PC-3 (cell line): ENCODE measurements at regions not wholly inside any gene's neighbourhood (a gene's known extent, or its start where the extent isn't known, plus 50 kb on each side); places are given as distances from the start of the nearest gene placed in this dataset.
"Not testable (repeated sequence)": the region's sequence is repeated elsewhere in the genome, so short reads cannot be mapped to it uniquely, and the experiment has no call there.

Experiments used
- ATAC-seq: fragments of 200-7000 bp; cut with Tn5 transposase; 2 replicates; pipeline ENCODE4 v1.9.1; 2020; ENCODE audit warnings: mild to moderate bottlenecking, moderate library complexity
- BruUV-seq: library from RNA; stranded (reverse); fragments of 400-500 nt; replicated peaks from 2 replicates; lab custom pipeline; 2021; lab: Mats Ljungman, UMichigan
- CTCF ChIA-PET: fragments of 300-600 bp; sonication (Branson Sonifier 250); formaldehyde crosslinking; loops from one replicate; lab custom pipeline; 2022; ENCODE audit warnings: antibody characterized with exemption; lab: Charles Lee
- POLR2A ChIA-PET: fragments of 300-600 bp; sonication (Branson Sonifier 250); formaldehyde crosslinking; loops from one replicate; lab custom pipeline; 2022; ENCODE audit warnings: antibody characterized with exemption; ENCODE audit not compliant: unreplicated experiment; lab: Charles Lee
- DNase-seq: peaks from one replicate; pipeline ENCODE4 v3.0.0-alpha.2; 2015
- H2AFZ ChIP-seq: fragments of 300-600 bp; sonication (generic); 2 replicates; pipeline ENCODE4 v1.6.0; 2016; ENCODE audit warnings: antibody characterized with exemption, low read length
- H3F3A ChIP-seq: fragments of 300-600 bp; sonication (generic); one replicate; pipeline ENCODE4 v1.6.0; 2017; ENCODE audit warnings: antibody characterized with exemption, low read length, control low read depth, mild to moderate bottlenecking; ENCODE audit not compliant: unreplicated experiment
- H3K27ac ChIP-seq: fragments of 300-600 bp; sonication (generic); 2 replicates; pipeline ENCODE4 v1.5.1; 2016; ENCODE audit warnings: mild to moderate bottlenecking, low read length
- H3K27me3 ChIP-seq: fragments of 300-600 bp; sonication (generic); 2 replicates; pipeline ENCODE4 v1.6.1; 2016; ENCODE audit warnings: low read length, mixed read lengths
- H3K36me3 ChIP-seq: fragments of 300-600 bp; sonication (generic); 2 replicates; pipeline ENCODE4 v1.6.1; 2016; ENCODE audit warnings: low read depth, mixed run types, low read length, mixed read lengths
- H3K4me1 ChIP-seq: fragments of 300-600 bp; sonication (generic); 2 replicates; pipeline ENCODE4 v1.5.1; 2016; ENCODE audit warnings: low read length; ENCODE audit not compliant: insufficient read depth
- H3K4me2 ChIP-seq: fragments of 300-600 bp; sonication (generic); 2 replicates; pipeline ENCODE4 v1.6.0; 2016; ENCODE audit warnings: low read length
- H3K4me3 ChIP-seq: fragments of 300-600 bp; sonication (generic); 2 replicates; pipeline ENCODE4 v1.5.1; 2016; ENCODE audit warnings: mild to moderate bottlenecking, low read length, mixed read lengths
- H3K79me2 ChIP-seq: fragments of 300-600 bp; sonication (generic); 2 replicates; pipeline ENCODE4 v1.6.1; 2017; ENCODE audit warnings: low read length, mixed read lengths
- H3K9ac ChIP-seq: fragments of 300-600 bp; sonication (generic); 2 replicates; pipeline ENCODE4 v1.6.0; 2016; ENCODE audit warnings: mild to moderate bottlenecking, low read length
- H3K9me2 ChIP-seq: fragments of 300-600 bp; sonication (generic); replicated peaks from 2 replicates; pipeline ENCODE4 v1.6.1; 2016; ENCODE audit warnings: mixed run types, low read length, mixed read lengths
- H3K9me3 ChIP-seq: fragments of 300-600 bp; sonication (generic); 2 replicates; pipeline ENCODE4 v1.6.1; 2016; ENCODE audit warnings: low read length, mixed read lengths
- H4K20me1 ChIP-seq: fragments of 300-600 bp; sonication (generic); 2 replicates; pipeline ENCODE4 v1.6.1; 2016; ENCODE audit warnings: low read length, mixed read lengths
- EZH2 ChIP-seq: fragments of 300-600 bp; sonication (generic); IDR thresholded peaks from one replicate; pipeline ENCODE4 v1.6.1; 2017; ENCODE audit warnings: antibody characterized with exemption, mild to moderate bottlenecking, low read length; ENCODE audit not compliant: unreplicated experiment
- EZH2phosphoT487 ChIP-seq: fragments of 300-600 bp; sonication (generic); IDR thresholded peaks from 2 replicates; pipeline ENCODE4 v1.6.1; 2018; ENCODE audit warnings: mild to moderate bottlenecking, antibody characterized with exemption, low read length, borderline replicate concordance
- intact Hi-C: fragments of 100-400 bp; cut with micrococcal nuclease; formaldehyde crosslinking; loops from 2 replicates; pipeline ENCODE4 v1.9.0; 2023
- TF ChIP-seq, protein P1 (sequence below): fragments of 300-600 bp; sonication (generic); conservative IDR thresholded peaks from 2 replicates; pipeline ENCODE4 v1.5.1; 2017; ENCODE audit warnings: antibody characterized with exemption, low read depth, mild to moderate bottlenecking, low read length

DNA sequence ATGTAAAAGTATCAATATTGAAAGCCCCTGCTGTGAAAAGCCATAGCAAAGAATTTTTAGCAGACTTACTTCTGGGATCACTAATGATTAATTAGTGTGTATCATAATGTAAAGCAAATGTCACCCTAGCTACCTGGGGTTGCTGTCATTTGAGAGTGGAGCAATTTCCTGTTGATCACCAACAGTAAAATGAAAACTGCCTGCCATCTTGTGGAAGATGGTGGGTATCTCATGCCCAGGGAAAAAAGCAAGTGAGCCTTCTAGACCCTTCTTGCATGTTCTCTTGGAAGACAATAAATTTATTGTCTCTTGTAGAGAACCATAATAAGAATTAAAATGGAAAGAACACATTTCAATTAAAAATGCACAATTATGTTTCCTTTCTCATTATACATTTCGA, 360.2 kb downstream of the ZIC3 start:
- peaks cover 7% of the 10 kb centered on the region; the same call in 1 of the 2 replicates for H3K4me1 ChIP-seq
- H4K20me1 ChIP-seq: no peaks in the 10 kb centered on the region
- intact Hi-C loops: no loop called here
- no peak overlapping the region for H2AFZ ChIP-seq
- no peaks in the 10 kb centered on the region for H3K9me3 ChIP-seq
- POLR2A ChIA-PET: no interaction called here
- no peak overlapping the region for H3K27ac ChIP-seq
- no peak overlapping the region for H3K4me2 ChIP-seq
- no peaks in the 10 kb centered on the region for H3K9me2 ChIP-seq
- no peak overlapping the region for H3K9ac ChIP-seq
- CTCF ChIA-PET: no interaction called here
- no peaks in the 10 kb centered on the region for H3K36me3 ChIP-seq
- no peak for TF ChIP-seq EZH2
- TF ChIP-seq, protein P1, sequence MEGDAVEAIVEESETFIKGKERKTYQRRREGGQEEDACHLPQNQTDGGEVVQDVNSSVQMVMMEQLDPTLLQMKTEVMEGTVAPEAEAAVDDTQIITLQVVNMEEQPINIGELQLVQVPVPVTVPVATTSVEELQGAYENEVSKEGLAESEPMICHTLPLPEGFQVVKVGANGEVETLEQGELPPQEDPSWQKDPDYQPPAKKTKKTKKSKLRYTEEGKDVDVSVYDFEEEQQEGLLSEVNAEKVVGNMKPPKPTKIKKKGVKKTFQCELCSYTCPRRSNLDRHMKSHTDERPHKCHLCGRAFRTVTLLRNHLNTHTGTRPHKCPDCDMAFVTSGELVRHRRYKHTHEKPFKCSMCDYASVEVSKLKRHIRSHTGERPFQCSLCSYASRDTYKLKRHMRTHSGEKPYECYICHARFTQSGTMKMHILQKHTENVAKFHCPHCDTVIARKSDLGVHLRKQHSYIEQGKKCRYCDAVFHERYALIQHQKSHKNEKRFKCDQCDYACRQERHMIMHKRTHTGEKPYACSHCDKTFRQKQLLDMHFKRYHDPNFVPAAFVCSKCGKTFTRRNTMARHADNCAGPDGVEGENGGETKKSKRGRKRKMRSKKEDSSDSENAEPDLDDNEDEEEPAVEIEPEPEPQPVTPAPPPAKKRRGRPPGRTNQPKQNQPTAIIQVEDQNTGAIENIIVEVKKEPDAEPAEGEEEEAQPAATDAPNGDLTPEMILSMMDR: peak; percentile 57
- no peak for TF ChIP-seq EZH2phosphoT487
- no peaks in the 10 kb centered on the region for H3K27me3 ChIP-seq
- H3K79me2 ChIP-seq: no peaks in the 10 kb centered on the region
- no peaks in the 10 kb centered on the region for H3F3A ChIP-seq
- DNase-seq (peak; percentile 46), ATAC-seq (no peak)
- no peak overlapping the region for H3K4me3 ChIP-seq
- no TSS peak for BruUV-seq

DNA sequence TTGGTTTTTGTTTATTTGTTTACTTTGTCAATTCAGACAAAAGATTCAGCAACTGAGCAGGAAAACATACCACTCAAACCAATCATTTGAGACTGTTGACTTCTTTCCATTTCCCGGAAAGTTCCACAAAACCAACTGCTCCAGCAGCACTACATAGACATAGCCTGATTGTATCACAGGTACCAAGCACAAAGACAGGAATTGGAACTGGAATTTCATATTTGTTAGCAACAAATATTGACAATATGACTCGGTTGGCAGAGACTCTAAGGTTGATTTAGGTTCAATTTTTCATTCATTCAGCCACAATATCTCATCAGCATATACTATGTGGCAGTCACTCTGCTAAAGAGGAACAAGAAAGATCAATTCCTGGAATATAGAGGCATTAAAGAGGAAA, 364.0 kb downstream of the ZIC3 start:
- intact Hi-C loops: no loop called here
- DNase-seq: peak; percentile 62

DNA sequence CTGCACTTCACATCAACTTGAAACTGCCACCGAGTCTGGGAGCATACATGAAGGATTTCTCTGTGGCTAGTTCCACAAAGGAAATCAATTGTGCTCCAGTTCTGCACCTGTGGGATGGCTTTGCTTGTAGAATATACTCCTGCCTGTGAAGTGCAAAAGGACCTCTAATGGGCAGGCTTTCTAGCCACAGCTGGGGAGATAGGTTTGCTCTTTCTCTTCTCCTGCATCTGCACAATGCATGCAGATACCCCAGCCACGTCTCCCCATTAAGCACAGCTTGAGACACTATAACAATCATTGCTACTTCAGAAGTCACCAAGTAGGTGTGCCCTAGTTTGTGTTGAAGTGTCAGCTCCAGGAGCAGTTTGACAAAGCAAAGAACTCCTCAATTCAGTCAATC, 364.6 kb downstream of the ZIC3 start:
- H3K9me2 ChIP-seq: no peaks in the 10 kb centered on the region
- H3K4me2 ChIP-seq: no peak overlapping the region
- no peaks in the 10 kb centered on the region for H3F3A ChIP-seq
- BruUV-seq: no TSS peak
- no peak for ATAC-seq
- H3K9ac ChIP-seq: no peak overlapping the region
- H3K4me3 ChIP-seq: no peak overlapping the region
- H4K20me1 ChIP-seq: no peaks in the 10 kb centered on the region
- no peak overlapping the region for H2AFZ ChIP-seq
- intact Hi-C loops: no loop called here
- ChIA-PET POLR2A (no interaction called here), CTCF (no interaction called here)
- H3K27ac ChIP-seq: no peak overlapping the region
- no peaks in the 10 kb centered on the region for H3K36me3 ChIP-seq
- DNase-seq: no peak
- no peaks in the 10 kb centered on the region for H3K79me2 ChIP-seq
- no peaks in the 10 kb centered on the region for H3K27me3 ChIP-seq
- H3K4me1 ChIP-seq: peaks cover 7% of the 10 kb centered on the region; the same call in 1 of the 2 replicates
- TF ChIP-seq EZH2 (no peak), EZH2phosphoT487 (no peak)
- TF ChIP-seq, protein P1: no peak
- H3K9me3 ChIP-seq: no peaks in the 10 kb centered on the region

More for the DNA sequence above, 364.0 kb downstream of the ZIC3 start:
- H3K36me3 ChIP-seq: no peaks in the 10 kb centered on the region
- H3K9ac ChIP-seq: no peak overlapping the region
- no TSS peak for BruUV-seq
- H3K9me3 ChIP-seq: no peaks in the 10 kb centered on the region
- H3F3A ChIP-seq: no peaks in the 10 kb centered on the region
- TF ChIP-seq EZH2phosphoT487: no peak
- no peak for TF ChIP-seq EZH2
- TF ChIP-seq, protein P1: no peak
- no peak overlapping the region for H3K4me2 ChIP-seq
- ATAC-seq: peak; percentile 51
- no peaks in the 10 kb centered on the region for H3K27me3 ChIP-seq
- H3K27ac ChIP-seq: no peak overlapping the region
- CTCF ChIA-PET: no interaction called here
- H3K9me2 ChIP-seq: no peaks in the 10 kb centered on the region
- H2AFZ ChIP-seq: no peak overlapping the region
- no peaks in the 10 kb centered on the region for H4K20me1 ChIP-seq
- POLR2A ChIA-PET: no interaction called here
- no peaks in the 10 kb centered on the region for H3K79me2 ChIP-seq
- no peak overlapping the region for H3K4me3 ChIP-seq
- peaks cover 7% of the 10 kb centered on the region; the same call in 1 of the 2 replicates for H3K4me1 ChIP-seq

DNA sequence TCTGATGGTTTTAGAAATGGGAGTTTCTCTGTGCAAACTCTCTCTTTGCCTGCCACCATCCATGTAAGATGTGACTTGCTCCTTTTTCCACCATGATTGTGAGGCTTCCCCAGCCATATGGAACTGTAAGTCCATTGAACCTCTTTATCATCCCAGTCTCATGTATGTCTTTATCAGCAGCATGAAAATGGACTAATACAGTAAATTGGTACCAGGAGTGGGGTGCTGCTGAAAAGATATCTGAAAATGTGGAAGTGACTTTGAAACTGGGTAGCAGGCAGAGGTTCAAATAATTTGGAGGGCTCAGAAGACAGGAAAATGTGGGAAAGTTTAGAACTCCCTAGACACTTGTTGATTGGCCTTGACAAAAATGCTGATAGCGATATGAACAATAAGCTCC, 368.3 kb downstream of the ZIC3 start:
- POLR2A ChIA-PET, CTCF ChIA-PET, BruUV-seq: not testable (repeated sequence)

DNA sequence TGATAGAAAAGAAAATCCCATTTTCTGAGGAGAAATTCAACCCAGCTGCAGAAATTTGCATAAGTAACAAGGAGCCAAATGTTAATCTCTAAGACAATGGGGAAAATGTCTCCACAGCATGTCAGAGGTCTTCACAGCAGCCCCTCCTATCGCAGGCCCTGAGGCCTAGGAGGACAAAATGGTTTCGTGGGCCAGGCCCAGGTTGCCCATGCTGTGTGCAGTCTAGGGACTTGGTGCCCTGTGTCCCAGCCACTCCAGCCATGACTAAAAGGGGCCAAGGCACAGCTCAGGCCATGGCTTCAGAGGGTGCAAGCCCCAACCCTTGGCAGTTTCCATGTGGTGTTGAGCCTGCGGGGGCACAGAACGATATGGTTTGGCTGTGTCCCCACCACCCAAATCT, 369.0 kb downstream of the ZIC3 start:
- H2AFZ ChIP-seq, H3K36me3 ChIP-seq, H3K9ac ChIP-seq, H3K79me2 ChIP-seq, H3F3A ChIP-seq, H3K4me1 ChIP-seq, DNase-seq, H3K4me3 ChIP-seq, H3K27me3 ChIP-seq, H3K27ac ChIP-seq, POLR2A ChIA-PET, H3K4me2 ChIP-seq, H4K20me1 ChIP-seq, ATAC-seq, CTCF ChIA-PET, BruUV-seq, H3K9me2 ChIP-seq, H3K9me3 ChIP-seq, intact Hi-C loops: not testable (repeated sequence)

More for the DNA sequence above, 368.3 kb downstream of the ZIC3 start:
- H3K27me3 ChIP-seq, H2AFZ ChIP-seq, H3K27ac ChIP-seq, H3K79me2 ChIP-seq, intact Hi-C loops, H3K4me1 ChIP-seq, H3K9me2 ChIP-seq, DNase-seq, H3K9ac ChIP-seq, H4K20me1 ChIP-seq, H3K4me3 ChIP-seq, H3K4me2 ChIP-seq, H3F3A ChIP-seq, ATAC-seq, H3K36me3 ChIP-seq, H3K9me3 ChIP-seq: not testable (repeated sequence)
